ENCODE measurements at regions not wholly inside any gene's neighbourhood (a gene's known extent, or its start where the extent isn't known, plus 50 kb on each side); places are given as distances from the start of the nearest gene placed in this dataset.

- no peak for TF ChIP-seq CTCF (IDR thresholded peaks at IDR 0.05)
- ATAC-seq (ENCODE audit: low FRiP score): no peak
These were observed 402.0 kb upstream of the ZWINT start for GRCh38 chr10:56763090-56763489.

GRCh38 chr10:56745490-56745889 is 384.4 kb upstream of the ZWINT start:
- TF ChIP-seq CTCF (IDR thresholded peaks at IDR 0.05): no peak
- no peak for ATAC-seq (ENCODE audit: low FRiP score)

More at GRCh38 chr10:56763090-56763489, 402.0 kb upstream of the ZWINT start:
- DNase-seq (ENCODE audit: low spot score): no peak

GRCh38 chr10:56728349-56728748 is 367.3 kb upstream of the ZWINT start:
- no peak for ATAC-seq (ENCODE audit: low FRiP score)
- no peak for DNase-seq (ENCODE audit: low spot score)
- no peak for TF ChIP-seq CTCF (IDR thresholded peaks at IDR 0.05)

More at GRCh38 chr10:56745490-56745889, 384.4 kb upstream of the ZWINT start:
- DNase-seq (ENCODE audit: low spot score): no peak

GRCh38 chr10:56722912-56723311 is 361.9 kb upstream of the ZWINT start:
- DNase-seq (ENCODE audit: low spot score) (no peak), ATAC-seq (ENCODE audit: low FRiP score) (no peak)
- no peak for TF ChIP-seq CTCF (IDR thresholded peaks at IDR 0.05)

- DNase-seq (ENCODE audit: low spot score): no peak
- TF ChIP-seq CTCF (IDR thresholded peaks at IDR 0.05): no peak
- ATAC-seq (ENCODE audit: low FRiP score): no peak
These were observed 354.2 kb upstream of the ZWINT start for GRCh38 chr10:56715262-56715661.

GRCh38 chr10:56698506-56698905 is 337.4 kb upstream of the ZWINT start:
- no peak for TF ChIP-seq CTCF (IDR thresholded peaks at IDR 0.05)

GRCh38 chr10:56679578-56679977 is 318.5 kb upstream of the ZWINT start:
- DNase-seq (ENCODE audit: low spot score) (no peak), ATAC-seq (ENCODE audit: low FRiP score) (no peak)
- TF ChIP-seq CTCF (IDR thresholded peaks at IDR 0.05): no peak

More at GRCh38 chr10:56698506-56698905, 337.4 kb upstream of the ZWINT start:
- no peak for ATAC-seq (ENCODE audit: low FRiP score)
- DNase-seq (ENCODE audit: low spot score): no peak
